MM.1S (cell line): ENCODE measurements at regions not wholly inside any gene's neighbourhood (a gene's known extent, or its start where the extent isn't known, plus 50 kb on each side); places are given as distances from the start of the nearest gene placed in this dataset.

Experiments
- CTCF ChIP-seq: fragments of 300-600 bp; sonication (generic); IDR thresholded peaks from 2 replicates; pipeline ENCODE4 v1.5.1; 2016; ENCODE audit warnings: antibody characterized with exemption, low read length, mixed read lengths
- EZH2 ChIP-seq: fragments of 300-600 bp; sonication (generic); optimal IDR thresholded peaks from 2 replicates; pipeline ENCODE3; 2017; ENCODE audit warnings: low read depth, mild to moderate bottlenecking, antibody characterized with exemption, low read length, mixed read lengths
- EZH2phosphoT487 ChIP-seq: fragments of 300-600 bp; sonication (generic); IDR thresholded peaks from 2 replicates; pipeline ENCODE4 v1.6.1; 2018; ENCODE audit warnings: antibody characterized with exemption, low read length

DNA sequence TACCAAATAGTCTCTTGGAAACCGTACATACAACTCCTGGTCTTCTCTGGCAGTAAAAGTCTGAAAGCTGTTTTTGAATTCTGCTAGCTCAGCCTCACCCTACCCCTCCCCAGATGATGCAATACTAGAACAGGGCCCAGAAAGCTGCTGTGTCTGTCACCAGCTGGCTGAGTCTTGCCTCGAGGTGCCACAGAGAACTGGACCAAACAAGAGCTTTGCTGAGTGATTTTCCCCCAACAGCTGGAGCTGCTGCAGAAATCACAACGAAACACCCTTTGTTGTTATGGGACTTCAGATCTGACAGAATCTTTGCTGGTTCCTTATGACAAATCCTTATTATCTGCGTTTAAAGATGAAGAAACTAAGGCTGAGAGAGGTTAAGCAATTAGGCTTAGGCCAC is 134.1 kb downstream of the SPAG6 start:
- TF ChIP-seq EZH2 (no peak), CTCF (no peak), EZH2phosphoT487 (no peak)
